Ureter (tissue), 1 donor: ENCODE measurements at regions not wholly inside any gene's neighbourhood (a gene's known extent, or its start where the extent isn't known, plus 50 kb on each side); places are given as distances from the start of the nearest gene placed in this dataset.
"Not testable (repeated sequence)": the region's sequence is repeated elsewhere in the genome, so short reads cannot be mapped to it uniquely, and the experiment has no call there.

ENCODE experiments used
- DNase-seq: peaks from one replicate; pipeline ENCODE4 v3.0.0-alpha.2; 2020; ENCODE audit warnings: low spot score
- donor health status: DM: yes; HTN: yes; CAD: no.

DNA sequence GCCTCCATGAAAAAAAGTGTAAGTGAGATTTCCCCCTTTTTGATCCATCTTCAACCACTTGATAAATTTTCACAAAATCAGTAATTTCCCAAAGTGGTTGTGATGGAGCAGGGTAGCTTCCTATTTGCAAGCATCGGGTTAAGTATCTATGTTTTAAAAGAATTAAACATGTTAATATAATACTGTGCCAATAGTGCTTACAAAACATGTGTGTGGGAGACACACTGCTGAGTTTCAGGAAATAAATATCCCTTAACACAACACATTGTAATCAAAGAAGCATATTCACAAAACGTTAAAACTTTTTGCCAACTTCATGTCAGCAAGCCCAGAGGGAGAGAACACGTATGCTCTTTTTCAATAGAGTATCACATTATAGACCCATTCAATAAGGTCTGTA is 526.9 kb downstream of the TTLL7 start:
- not testable (repeated sequence) for DNase-seq

DNA sequence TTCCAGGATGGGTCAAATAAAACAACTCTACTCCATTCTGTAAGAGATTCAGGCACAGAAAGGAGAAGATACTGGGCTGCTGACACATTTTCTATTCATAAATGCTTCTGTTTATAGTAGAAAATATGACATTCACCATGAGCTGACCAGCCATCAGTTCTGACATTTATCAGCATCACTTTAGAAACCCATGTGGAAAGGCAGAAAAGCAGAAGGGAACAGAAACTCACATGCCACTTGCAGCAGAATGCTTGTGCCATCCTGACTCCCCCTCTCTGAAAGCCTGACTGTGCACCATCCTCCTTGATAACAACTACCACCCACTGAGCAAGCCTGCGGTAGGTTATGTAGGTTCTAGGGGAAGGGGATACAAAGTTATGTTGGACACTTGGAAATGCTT is 527.7 kb downstream of the TTLL7 start:
- not testable (repeated sequence) for DNase-seq

DNA sequence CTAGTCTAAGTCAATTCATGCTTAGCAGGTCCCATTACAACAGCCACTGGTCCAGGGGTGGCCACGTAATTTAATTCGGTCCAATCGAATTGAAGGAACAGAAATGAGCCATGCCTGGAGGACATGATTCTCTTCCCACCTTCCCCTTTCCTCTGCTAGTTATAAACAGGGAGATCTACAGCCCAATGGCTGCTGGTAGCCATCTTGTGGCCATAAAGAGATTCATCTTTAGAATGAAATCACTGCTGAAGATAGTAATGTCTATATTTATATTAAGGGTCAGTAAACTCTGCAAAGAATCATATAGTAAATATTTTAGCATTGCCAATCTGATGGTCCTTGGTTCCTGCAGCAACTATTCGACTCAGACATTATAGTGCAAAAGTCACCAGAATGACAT is 530.6 kb downstream of the TTLL7 start:
- not testable (repeated sequence) for DNase-seq

DNA sequence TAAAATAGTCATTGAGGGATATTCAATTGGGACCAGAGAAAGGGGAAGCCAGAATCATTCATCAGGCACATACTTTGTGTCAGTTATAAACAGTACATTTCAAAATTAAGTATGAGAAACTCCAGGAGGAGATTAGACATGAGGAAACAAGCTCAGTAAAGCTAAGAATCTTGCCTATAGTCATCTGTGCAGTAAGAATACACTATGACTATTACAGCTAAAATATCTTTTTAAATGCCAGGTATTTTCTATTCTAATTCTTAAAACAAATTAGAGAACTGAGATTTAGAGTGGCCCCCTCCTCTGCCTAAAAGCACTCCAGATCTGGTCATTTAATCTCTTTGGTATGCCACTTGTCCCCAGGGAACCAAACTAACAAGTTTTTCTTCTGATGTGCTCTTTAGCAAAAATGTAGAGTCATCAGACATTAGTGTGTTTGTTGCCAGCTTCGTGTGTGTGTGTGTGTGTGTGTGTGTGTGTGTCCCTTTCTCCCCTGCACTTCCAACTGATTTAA is 541.1 kb downstream of the TTLL7 start:
- not testable (repeated sequence) for DNase-seq

DNA sequence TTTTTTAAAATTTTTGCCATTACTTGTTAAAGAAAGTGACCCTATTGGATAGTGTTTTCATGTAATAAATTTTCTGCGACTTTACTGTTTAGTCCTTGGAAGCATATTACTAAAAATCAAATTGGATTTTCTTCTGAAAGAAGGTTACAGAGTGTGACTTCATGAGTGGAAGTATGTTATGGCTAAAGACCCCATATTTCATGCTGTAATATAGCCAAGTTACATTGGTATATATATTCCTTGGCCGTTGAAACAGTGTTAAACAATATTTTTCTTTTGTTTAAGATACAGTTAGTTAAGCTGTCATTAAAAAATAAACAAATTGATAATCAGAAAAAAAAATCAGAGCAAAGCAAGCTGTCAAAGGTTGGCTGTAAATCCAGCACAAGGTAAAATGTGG is 541.7 kb downstream of the TTLL7 start:
- not testable (repeated sequence) for DNase-seq

DNA sequence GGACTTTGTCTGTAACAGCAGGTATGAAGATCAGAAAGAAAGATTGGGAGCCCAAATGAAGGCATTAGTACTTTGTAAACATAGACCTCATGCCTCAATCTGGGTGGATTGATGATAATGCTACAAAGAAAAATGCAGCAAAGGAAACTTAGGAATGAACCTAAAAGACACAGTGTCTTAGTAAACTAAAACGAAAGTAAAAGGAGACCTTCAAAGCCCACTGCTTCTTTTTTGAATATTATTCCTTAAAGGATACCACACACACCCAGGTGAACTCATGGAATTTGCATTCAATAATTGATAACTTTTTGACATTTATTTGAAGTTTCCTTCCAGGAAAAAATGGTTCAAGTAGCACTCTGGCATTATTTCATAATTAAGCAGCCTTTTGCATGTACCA is 543.2 kb downstream of the TTLL7 start:
- not testable (repeated sequence) for DNase-seq

DNA sequence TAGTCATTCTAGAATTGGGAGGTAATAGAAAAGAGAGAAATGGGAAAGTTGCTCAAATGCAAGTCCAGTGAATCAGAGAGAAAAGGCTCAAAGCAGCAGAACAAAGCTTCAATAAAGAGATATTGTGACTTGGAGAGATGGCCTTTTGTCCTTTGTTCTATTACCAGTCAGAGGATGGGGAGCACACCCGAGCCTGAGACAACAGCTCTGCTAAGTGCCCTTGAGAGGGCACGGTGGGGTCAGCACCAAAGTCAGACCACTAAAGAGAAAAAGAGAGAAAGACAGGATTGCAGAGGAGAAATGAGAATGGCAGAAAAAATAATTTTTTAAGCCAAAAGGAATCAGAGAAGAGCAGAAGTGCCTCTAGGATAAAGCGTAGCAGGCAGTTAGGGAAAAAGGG is 553.1 kb downstream of the TTLL7 start:
- DNase-seq, result not testable (repeated sequence)

DNA sequence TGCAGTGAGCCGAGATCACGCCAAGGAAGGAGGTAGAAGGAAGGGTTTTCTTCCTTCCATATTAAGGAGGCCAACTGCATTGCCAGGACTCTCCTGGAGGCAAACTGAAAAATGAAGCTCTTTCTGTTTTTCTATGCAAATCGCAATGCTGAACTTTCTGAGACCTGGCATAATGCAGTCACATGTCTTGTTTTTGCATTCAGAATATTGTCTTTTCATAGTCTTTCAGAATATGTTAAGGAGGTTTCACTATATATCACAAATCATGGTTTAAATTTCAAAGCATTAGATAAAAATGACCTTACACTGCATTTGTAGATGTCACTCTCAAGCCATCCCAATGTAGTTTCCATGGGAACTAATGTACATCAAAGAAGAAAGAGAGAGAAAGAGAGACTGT is 556.5 kb downstream of the TTLL7 start:
- not testable (repeated sequence) for DNase-seq

DNA sequence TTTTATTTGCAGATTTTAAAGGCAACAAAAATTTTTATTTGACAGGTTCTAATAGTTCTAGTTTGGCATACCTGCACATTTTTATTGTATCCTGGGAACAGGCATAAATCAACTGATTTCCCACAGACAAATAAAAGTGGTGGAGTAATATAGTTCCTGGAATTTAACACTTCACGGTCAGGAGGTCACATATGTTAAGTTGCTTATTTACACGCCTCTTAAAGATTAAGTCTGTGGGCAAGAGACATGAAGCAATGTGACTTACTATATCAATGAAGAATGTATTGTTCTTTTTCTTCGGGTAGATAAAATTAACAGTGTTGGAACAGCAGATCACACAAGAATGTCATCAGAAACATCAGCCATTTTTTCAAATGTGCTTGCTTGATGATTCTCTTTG is 558.3 kb downstream of the TTLL7 start:
- not testable (repeated sequence) for DNase-seq

DNA sequence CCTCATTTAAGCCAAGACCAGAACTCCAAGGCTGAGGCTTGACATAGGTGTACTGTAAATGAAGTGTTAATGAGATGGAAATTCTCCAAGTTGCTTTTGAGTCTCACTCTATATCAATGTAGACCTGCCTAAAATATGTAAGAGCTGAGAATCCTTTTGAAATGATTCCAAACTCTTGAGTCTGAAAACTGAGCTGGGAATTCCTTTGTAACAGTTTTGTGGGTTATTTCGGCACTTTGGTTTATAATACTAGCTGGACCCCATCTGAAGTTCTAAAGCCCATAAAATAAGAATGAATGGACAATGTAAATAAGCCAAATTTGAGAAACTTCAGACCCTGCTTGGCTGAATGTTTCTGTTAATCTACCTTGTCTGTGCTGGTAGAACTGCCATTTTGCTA is 558.9 kb downstream of the TTLL7 start:
- DNase-seq, result not testable (repeated sequence)

DNA sequence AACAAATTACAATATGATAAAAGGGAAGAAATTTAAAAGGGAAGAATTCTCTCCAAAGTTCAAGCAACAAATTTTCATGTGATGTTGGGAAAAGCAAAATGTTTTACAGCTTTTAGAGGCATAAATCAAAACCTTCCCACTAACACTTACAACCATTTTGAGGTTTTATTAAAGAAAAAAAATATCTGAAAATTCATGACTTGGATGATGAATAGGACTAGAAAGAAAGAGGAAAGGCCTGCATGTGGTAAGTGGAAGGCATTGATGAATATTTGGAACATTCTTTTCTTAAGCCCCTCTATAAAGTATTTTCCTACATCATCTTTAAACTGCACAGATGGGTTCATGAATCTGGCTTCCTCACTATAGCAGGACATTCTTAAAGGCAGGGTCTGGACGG is 560.6 kb downstream of the TTLL7 start:
- not testable (repeated sequence) for DNase-seq

DNA sequence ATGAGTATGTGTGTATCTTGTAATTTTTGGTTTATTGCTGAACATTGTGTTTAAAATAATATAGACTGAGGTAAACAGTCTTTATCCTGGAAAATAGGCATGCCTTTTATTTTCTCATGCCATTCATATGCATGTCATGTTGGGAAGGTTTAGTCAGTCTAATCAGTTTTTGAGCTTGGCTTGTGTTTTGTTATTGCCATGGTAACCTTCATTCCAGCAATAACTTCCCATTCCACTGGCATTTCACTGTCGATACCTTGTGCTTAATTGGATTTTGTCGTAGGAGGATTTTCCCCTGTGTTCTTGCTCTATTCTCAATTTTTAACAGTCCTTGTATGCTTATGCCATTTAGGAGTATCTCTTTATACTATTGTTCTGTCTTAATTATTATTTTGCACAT is 563.6 kb downstream of the TTLL7 start:
- not testable (repeated sequence) for DNase-seq

DNA sequence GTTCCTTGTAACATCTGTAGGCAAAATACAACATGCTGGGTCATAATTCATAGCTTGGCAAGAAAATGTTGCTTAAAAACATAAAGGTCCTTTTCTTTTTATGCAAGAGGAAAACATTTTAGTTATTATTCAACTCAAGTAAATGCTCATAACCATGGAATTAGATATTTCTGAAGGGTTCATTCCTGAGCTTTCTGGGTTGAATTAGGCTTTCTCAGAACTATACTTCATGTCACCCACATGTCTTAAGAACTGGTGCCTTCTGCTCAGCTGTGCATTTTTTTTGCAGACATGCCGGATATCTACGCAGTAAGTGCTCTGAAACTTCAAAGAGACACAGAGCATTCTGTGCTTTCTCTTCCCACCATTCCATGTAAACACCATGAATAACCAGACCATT is 571.4 kb downstream of the TTLL7 start:
- DNase-seq, result not testable (repeated sequence)

DNA sequence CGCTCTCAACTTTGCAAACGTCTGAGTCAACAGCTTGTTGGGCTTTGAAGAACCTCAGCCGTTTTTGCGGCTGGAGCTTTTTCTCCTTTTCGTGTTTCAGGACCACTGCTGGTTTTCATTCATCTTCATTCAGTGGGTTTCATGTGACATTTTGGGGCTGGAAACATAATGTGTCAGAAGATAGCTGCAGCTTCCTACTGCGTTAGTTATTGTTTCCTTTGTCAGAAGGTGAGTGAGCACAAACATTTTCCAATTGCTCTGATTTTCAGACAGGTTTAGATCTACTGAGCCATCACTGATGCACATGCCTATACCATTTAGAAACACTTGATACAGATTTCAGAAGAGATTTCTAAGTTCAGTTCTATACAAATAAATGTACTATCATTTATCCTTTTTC is 575.5 kb downstream of the TTLL7 start:
- not testable (repeated sequence) for DNase-seq

DNA sequence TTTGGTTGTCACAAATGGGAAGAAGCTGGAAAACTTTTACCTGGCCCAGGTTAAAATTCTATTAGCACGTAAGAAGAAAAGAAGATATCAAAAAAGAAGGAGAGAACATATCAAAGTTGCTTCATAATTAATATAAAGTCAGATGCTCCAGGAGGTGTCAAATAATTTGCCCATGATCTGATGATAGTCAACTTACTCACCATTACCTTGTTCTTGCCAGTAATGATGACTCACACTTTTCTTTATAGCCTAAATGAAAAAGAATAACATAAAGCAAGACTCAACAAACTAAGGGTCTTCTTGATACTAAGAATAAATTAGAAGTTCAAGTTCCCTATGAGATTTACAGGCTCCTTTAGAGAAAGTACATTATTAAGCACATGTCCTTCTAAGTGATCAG is 580.4 kb downstream of the TTLL7 start:
- no peak for DNase-seq

DNA sequence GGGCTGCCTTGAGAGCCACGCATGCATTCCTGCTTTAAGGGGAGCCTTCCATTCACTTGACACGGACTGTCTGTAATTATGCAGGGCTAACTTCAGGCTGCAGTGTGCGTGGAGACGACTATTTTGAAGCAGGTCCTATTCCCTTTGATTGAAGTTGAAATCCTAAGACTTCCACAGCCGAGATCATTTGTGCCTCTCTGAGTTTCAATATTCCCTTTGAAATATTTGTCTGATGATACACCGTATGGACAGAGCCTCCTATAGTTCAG is 585.2 kb downstream of the TTLL7 start:
- not testable (repeated sequence) for DNase-seq

DNA sequence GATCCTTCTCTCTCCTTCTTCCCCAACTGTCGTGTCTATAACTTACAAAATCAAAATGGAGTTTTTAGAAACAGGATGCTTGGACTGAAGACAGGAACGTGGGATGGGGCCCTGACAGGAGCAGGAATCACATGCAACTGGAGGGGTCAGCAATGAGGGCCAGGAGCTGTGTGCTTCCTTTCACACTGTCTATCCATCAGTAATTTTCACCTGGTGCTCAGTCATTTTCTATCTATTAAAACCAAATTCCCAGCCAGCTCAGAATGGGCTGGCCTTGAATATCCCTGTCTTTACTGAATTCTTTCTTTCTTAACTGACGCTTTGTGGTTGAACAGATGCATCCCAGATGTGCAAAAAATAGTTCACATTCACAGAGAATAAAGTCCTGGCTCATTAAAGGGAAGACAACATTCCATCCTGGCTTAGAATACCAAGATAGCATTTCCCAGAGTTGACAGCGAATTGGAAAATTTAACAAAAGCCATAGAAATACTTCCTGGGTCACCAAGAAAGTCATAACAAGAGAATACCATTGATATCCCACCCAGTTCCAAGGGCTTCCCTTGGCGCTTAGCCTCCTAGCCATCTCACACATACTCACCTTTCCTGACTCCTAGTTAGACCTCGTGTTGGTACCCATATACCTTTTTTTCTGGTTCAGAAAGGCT is 588.1 kb downstream of the TTLL7 start:
- not testable (repeated sequence) for DNase-seq

DNA sequence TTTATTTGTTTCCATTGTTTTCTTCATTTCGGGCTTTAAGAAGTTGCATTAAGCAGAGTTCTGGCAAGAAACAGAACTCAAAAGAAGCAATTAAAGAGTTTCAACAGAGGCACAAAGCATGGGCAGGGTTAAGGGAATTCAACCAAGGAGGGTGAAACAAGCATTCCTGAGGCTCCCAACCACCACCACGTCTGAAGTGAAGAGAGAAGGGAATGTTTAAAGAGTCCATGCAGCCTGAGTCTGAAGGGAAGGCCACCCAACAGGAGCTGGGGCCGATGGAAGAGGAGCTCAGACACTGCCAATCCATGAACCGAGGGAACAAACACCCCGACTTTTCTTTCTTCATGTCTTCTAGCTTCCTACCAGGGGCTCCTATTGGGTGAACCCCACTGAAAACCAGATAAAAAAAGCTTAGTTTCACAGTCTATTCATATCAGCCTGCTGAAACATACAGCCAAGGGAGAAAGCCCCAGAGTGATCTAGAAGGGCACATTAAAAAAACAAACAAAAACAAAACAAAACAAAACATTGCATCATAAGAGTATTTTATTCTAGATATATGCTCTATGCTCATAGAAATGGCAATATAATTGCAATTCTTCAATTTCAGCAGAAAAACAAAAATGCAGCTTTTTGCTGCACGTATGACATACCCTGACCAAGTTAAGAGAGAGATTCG is 592.1 kb downstream of the TTLL7 start:
- DNase-seq, result not testable (repeated sequence)

DNA sequence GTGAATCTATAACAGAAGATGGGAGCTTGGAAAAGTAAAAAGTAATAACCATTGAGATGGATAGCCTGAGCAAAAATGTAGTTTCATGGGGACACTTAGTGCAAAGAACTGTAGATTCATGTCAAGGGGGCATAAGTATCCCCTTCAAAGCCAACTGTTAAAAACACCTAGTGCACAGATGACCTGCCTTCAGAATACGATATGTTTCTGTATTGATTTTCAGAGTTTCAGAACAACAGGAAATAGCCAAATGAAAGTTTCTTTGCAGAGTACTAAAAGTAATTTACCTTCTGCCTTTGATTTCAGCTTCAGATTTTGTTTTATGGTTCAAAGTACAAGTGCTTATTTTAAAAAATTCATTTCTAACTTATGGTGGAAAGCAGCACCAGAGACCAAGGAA is 593.1 kb downstream of the TTLL7 start:
- DNase-seq, result not testable (repeated sequence)

DNA sequence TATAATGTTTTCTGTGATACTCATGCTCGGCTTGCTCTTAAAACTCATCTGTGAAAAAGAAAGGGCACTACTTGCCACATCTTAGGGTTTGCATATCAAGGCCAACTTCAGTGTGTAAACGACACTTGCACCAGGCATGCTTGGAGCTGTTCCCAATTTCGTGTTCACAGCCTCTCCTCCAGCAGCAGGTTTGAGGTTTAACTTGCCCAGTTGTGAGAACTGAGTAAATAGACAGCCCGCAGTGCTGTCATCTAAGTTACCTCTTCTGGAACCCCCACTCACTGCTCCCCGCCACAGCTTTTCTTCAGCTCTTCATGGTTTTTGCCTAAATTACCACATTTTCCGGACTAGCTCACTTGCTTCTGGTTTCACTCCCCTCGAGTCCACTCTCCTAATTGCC is 595.4 kb downstream of the TTLL7 start:
- DNase-seq, result not testable (repeated sequence)

DNA sequence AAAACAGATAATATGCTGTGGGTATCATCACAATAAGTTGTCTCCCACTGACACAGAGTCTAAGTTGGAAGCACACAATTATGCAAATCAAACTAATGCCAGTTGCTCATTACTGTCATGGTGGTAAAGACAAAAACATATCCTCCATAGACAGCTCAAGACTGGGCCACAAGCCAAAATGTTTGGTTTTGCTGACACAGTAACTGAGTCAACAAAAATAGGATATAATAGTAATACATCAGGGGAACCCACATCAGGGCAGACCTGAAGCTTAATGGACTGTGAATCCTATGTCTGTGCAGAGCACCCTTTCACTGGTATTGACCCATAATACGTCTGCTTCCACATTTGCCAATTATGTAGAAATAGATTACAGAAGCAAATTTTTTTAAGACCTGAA is 597.8 kb downstream of the TTLL7 start:
- not testable (repeated sequence) for DNase-seq

DNA sequence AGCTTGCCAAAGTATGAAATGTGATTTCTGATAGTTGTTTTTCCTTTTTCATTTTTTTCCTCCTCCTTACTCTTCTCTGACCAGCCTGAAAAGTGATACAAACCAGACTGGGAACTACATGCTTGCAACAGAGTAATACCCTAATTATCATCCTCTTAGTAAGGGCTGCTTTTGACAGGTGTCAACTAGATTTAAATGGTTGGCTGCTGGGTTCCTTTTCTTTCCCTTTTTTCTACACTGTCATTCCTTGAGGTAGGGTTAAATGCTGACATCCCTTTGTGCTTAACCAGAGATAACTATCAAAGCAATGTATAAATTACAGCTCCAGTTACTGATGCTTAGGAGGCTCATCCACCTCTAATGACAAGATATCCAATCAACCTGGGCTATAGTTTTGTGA is 598.8 kb downstream of the TTLL7 start:
- DNase-seq, result not testable (repeated sequence)

DNA sequence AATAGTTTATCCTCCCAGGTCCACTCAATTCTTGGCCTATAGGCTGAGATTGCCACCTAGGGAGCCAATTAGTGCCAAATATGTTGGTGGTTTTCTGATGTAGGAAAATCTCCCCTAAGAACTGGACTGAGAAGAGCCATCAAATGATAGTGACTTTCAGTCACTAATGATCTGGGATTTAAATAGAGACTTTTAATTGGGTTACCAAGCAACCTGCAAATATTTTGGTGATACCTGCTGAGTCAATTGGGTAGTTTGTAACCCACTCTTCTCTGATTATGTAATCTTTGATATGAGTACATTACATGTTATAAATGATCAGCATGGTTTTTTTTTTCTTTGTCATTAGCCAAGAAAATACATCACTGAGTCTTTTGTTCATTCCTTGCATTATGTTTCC is 600.8 kb downstream of the TTLL7 start:
- not testable (repeated sequence) for DNase-seq

DNA sequence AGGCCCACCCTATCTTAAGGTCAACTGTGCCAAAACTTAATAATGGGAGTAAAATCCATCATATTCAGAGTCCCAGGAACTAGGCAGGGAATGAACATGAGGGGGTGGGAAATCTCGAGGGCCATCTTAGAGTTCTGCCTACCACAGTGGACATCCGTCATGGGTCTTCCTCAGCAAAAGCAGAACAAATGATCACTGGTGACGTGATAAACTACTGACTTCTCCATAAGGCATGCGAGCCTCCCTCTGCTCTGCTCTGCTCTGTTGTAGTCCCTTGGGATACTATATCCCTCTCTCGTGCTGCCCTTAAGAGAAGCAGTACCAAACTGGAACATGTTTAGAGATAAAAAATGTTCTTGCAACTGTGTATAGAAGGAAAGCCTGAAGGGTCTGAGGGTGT is 603.8 kb downstream of the TTLL7 start:
- DNase-seq, result not testable (repeated sequence)
